HCT116 (cell line): ENCODE measurements at regions not wholly inside any gene's neighbourhood (a gene's known extent, or its start where the extent isn't known, plus 50 kb on each side); places are given as distances from the start of the nearest gene placed in this dataset.
"Not testable (repeated sequence)": the region's sequence is repeated elsewhere in the genome, so short reads cannot be mapped to it uniquely, and the experiment has no call there.

ENCODE experiments used
- ATAC-seq: fragments of 200-7000 bp; cut with Tn5 transposase; 2 replicates; pipeline ENCODE4 v1.9.1; 2020; ENCODE audit warnings: mild to moderate bottlenecking, moderate library complexity
- BruUV-seq: library from RNA; stranded (reverse); fragments of 400-500 nt; replicated peaks from 2 replicates; lab custom pipeline; 2021; lab: Mats Ljungman, UMichigan
- CTCF ChIA-PET: fragments of 300-600 bp; sonication (Branson Sonifier 250); formaldehyde crosslinking; loops from one replicate; lab custom pipeline; 2021; ENCODE audit warnings: antibody characterized with exemption; lab: Charles Lee
- POLR2A ChIA-PET: fragments of 300-600, 350-600 bp; sonication (Branson Sonifier 250); formaldehyde crosslinking; loops from one replicate; lab custom pipeline; 2021; ENCODE audit warnings: antibody characterized with exemption; lab: Charles Lee
- RAD21 ChIA-PET, 2 experiments: fragments of 300-600 bp; sonication (Branson Sonifier 250); formaldehyde crosslinking; loops; one replicate each; lab custom pipeline; 2023; ENCODE audit warnings: low total read pairs in 2 of 2; ENCODE audit not compliant: uncharacterized antibody in 2 of 2, unreplicated experiment in 2 of 2, low non-redundant PET in 1 of 2; lab: Charles Lee
- DNase-seq: peaks from one replicate; pipeline ENCODE4 v3.0.0-alpha.2; 2010; ENCODE audit warnings: low read depth, low spot score
- H2AFZ ChIP-seq: fragments of 200-600 bp; shearing (Covaris generic), sonication (generic); 2 replicates; pipeline ENCODE4 v1.6.1; 2017; ENCODE audit warnings: low read depth, mixed run types, mixed read lengths, antibody characterized with exemption, low read length; ENCODE audit not compliant: poor library complexity, severe bottlenecking
- H3K27ac ChIP-seq: 2 replicates; pipeline ENCODE4 v1.5.1; 2012; ENCODE audit warnings: low read depth, low read length
- H3K27me3 ChIP-seq: fragments of 200-600 bp; sonication (generic); 2 replicates; pipeline ENCODE4 v1.6.1; 2016; ENCODE audit warnings: mixed run types, low read length, mixed read lengths; ENCODE audit not compliant: insufficient read depth
- H3K36me3 ChIP-seq, 2 experiments: fragments of 200-500 bp in 1 of 2; fragments of 200-600 bp in 1 of 2; sonication (Bioruptor generic) in 1 of 2; sonication (generic) in 1 of 2; 2 replicates each; pipeline versions ENCODE4 v1.5.1 to v1.6.1; 2014 to 2016; ENCODE audit warnings: low read length in 2 of 2, inconsistent platforms in 1 of 2, mixed read lengths in 1 of 2, mixed run types in 1 of 2; ENCODE audit not compliant: insufficient read depth in 2 of 2, control insufficient read depth in 1 of 2
- H3K4me1 ChIP-seq, 2 experiments: fragments of 200-600 bp in 1 of 2; sonication (generic) in 1 of 2; 2 replicates each; pipeline versions ENCODE4 v1.5.1 to v1.6.1; 2012 to 2017; ENCODE audit warnings: low read length in 2 of 2, inconsistent platforms in 1 of 2, mild to moderate bottlenecking in 1 of 2, mixed read lengths in 1 of 2, mixed run types in 1 of 2, moderate library complexity in 1 of 2; ENCODE audit not compliant: insufficient read depth in 2 of 2, control insufficient read depth in 1 of 2
- H3K4me2 ChIP-seq: fragments of 200-600 bp; sonication (generic); 2 replicates; pipeline ENCODE4 v1.6.1; 2017; ENCODE audit warnings: mixed run types, low read length, mixed read lengths
- H3K4me3 ChIP-seq, 2 experiments: fragments of 200-600 bp in 1 of 2; sonication (generic) in 1 of 2; replicated peaks in 1 of 2; 2 replicates each; pipeline ENCODE4 v1.5.1; 2011 to 2016; ENCODE audit warnings: low read length in 2 of 2, control low read depth in 1 of 2, low read depth in 1 of 2, mild to moderate bottlenecking in 1 of 2, mixed read lengths in 1 of 2, mixed run types in 1 of 2
- H3K79me2 ChIP-seq: fragments of 200-600 bp; sonication (generic); 2 replicates; pipeline ENCODE4 v1.6.1; 2017; ENCODE audit warnings: mild to moderate bottlenecking, mixed run types, low read length, moderate library complexity, mixed read lengths; ENCODE audit not compliant: insufficient read depth
- H3K9ac ChIP-seq: fragments of 200-600 bp; sonication (generic); 2 replicates; pipeline ENCODE4 v1.6.1; 2016; ENCODE audit warnings: low read length, mixed read lengths
- H3K9me2 ChIP-seq: fragments of 200-600 bp; sonication (generic), shearing (Covaris generic); 2 replicates; pipeline ENCODE4 v1.6.1; 2017; ENCODE audit warnings: mixed run types, mild to moderate bottlenecking, moderate library complexity; ENCODE audit not compliant: insufficient read depth
- H3K9me3 ChIP-seq, 2 experiments: fragments of 200-500 bp in 1 of 2; fragments of 200-600 bp in 1 of 2; sonication (Bioruptor generic) in 1 of 2; sonication (generic) in 1 of 2; 2 replicates each; pipeline ENCODE4 v1.6.1; 2014 to 2017; ENCODE audit warnings: low read length in 2 of 2, mixed read lengths in 2 of 2, inconsistent platforms in 1 of 2, low read depth in 1 of 2, mild to moderate bottlenecking in 1 of 2, mixed run types in 1 of 2, moderate library complexity in 1 of 2; ENCODE audit not compliant: control insufficient read depth in 1 of 2, insufficient read depth in 1 of 2
- H4K20me1 ChIP-seq: fragments of 200-600 bp; sonication (generic), shearing (Covaris generic); 2 replicates; pipeline ENCODE4 v1.6.1; 2017; ENCODE audit warnings: mixed run types, mild to moderate bottlenecking, moderate library complexity; ENCODE audit not compliant: insufficient read depth
- CBX3 ChIP-seq: IDR thresholded peaks from 2 replicates; pipeline ENCODE4 v1.6.1; 2012; ENCODE audit warnings: low read depth
- CEBPB ChIP-seq: IDR thresholded peaks from 2 replicates; pipeline ENCODE4 v1.6.1; 2012; ENCODE audit warnings: low read depth
- EZH2 ChIP-seq: fragments of 200-600 bp; sonication (generic); IDR thresholded peaks from 2 replicates; pipeline ENCODE4 v1.6.1; 2017; ENCODE audit warnings: antibody characterized with exemption, mixed run types
- POLR2A ChIP-seq: IDR thresholded peaks from 2 replicates; pipeline ENCODE4 v1.7.0; 2011; ENCODE audit warnings: borderline replicate concordance; ENCODE audit not compliant: insufficient read depth, insufficient read length; ENCODE audit errors: extremely low read depth
- POLR2AphosphoS5 ChIP-seq: IDR thresholded peaks from 2 replicates; pipeline ENCODE4 v1.6.1; 2011; ENCODE audit warnings: mild to moderate bottlenecking, low read depth, low read length, moderate library complexity
- RAD21 ChIP-seq: IDR thresholded peaks from 2 replicates; pipeline ENCODE4 v1.6.1; 2012; ENCODE audit warnings: low read depth, mild to moderate bottlenecking
- SP1 ChIP-seq: IDR thresholded peaks from 2 replicates; pipeline ENCODE4 v1.6.1; 2012; ENCODE audit warnings: low read depth
- ZFX ChIP-seq: fragments of 450-650 bp; IDR thresholded peaks from 2 replicates; pipeline ENCODE4 v1.6.1; 2017
- intact Hi-C: fragments of 100-400 bp; cut with micrococcal nuclease; formaldehyde crosslinking; loops from 2 replicates; pipeline ENCODE4 v1.10.0; 2022
- TF ChIP-seq, protein P1 (sequence below): IDR thresholded peaks from 2 replicates; pipeline ENCODE4 v1.6.1; 2012
- TF ChIP-seq, protein P2 (sequence below), 3 experiments: fragments of 200-600 bp in 1 of 3; sonication (generic) in 1 of 3; IDR thresholded peaks in 2 of 3; conservative IDR thresholded peaks in 1 of 3; 2 replicates each; pipeline ENCODE4 v1.5.1; 2012 to 2017; ENCODE audit warnings: low read depth in 2 of 3, low read length in 2 of 3, antibody characterized with exemption in 1 of 3, borderline replicate concordance in 1 of 3, control low read depth in 1 of 3, mild to moderate bottlenecking in 1 of 3, mixed read lengths in 1 of 3, mixed run types in 1 of 3, moderate library complexity in 1 of 3; ENCODE audit not compliant: insufficient read depth in 1 of 3

DNA sequence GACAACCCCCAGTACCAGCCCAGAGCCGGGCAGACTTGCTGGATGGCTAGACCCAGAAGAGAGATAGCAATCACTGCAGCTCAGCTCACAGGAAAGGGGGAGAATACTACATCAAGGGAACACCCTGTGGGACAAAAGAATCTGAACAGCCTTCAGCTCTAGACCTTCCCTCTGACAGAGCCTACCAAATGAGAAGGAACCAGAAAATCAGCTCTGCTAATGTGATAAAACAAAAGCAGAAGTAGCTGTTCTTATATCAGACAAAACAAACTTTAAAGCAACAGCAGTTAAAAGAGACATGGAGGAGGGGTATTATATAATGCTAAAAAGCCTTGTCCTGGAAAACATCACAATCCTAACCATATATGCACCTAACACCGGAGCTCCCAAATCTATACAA is 283.3 kb downstream of the KLF13 start:
- Histone ChIP-seq H3K27ac (no peak overlapping the region), H3K9ac (no peak overlapping the region), H3K4me1 (no peaks in the 10 kb centered on the region), H3K36me3 (no peaks in the 10 kb centered on the region), H3K4me2 (no peak overlapping the region), H3K9me3 (no peaks in the 10 kb centered on the region), H4K20me1 (no peaks in the 10 kb centered on the region), H3K27me3 (no peaks in the 10 kb centered on the region), H3K4me3 (no peak overlapping the region), H3K9me2 (no peaks in the 10 kb centered on the region), H3K79me2 (no peaks in the 10 kb centered on the region), H2AFZ (no peak overlapping the region)
- POLR2A ChIA-PET: no interaction called here
- no peak for ATAC-seq
- BruUV-seq: no TSS peak
- no peak for TF ChIP-seq ZFX
- TF ChIP-seq, protein P1, sequence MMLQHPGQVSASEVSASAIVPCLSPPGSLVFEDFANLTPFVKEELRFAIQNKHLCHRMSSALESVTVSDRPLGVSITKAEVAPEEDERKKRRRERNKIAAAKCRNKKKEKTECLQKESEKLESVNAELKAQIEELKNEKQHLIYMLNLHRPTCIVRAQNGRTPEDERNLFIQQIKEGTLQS: no peak
- TF ChIP-seq POLR2AphosphoS5: no peak
- TF ChIP-seq, protein P2, sequence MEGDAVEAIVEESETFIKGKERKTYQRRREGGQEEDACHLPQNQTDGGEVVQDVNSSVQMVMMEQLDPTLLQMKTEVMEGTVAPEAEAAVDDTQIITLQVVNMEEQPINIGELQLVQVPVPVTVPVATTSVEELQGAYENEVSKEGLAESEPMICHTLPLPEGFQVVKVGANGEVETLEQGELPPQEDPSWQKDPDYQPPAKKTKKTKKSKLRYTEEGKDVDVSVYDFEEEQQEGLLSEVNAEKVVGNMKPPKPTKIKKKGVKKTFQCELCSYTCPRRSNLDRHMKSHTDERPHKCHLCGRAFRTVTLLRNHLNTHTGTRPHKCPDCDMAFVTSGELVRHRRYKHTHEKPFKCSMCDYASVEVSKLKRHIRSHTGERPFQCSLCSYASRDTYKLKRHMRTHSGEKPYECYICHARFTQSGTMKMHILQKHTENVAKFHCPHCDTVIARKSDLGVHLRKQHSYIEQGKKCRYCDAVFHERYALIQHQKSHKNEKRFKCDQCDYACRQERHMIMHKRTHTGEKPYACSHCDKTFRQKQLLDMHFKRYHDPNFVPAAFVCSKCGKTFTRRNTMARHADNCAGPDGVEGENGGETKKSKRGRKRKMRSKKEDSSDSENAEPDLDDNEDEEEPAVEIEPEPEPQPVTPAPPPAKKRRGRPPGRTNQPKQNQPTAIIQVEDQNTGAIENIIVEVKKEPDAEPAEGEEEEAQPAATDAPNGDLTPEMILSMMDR (IDR thresholded peaks at IDR 0.05 in 2 of 3, conservative IDR thresholded peaks at IDR 0.05 in 1 of 3; ENCODE audit: borderline replicate concordance in 1 of 3, insufficient read depth in 1 of 3, low read depth in 2 of 3, low read length in 2 of 3): no peak
- TF ChIP-seq POLR2A: no peak
- TF ChIP-seq RAD21: no peak
- TF ChIP-seq CBX3: no peak
- intact Hi-C loops: no loop called here
- CTCF ChIA-PET: no interaction called here
- RAD21 ChIA-PET: no interaction called here
- DNase-seq: no peak

DNA sequence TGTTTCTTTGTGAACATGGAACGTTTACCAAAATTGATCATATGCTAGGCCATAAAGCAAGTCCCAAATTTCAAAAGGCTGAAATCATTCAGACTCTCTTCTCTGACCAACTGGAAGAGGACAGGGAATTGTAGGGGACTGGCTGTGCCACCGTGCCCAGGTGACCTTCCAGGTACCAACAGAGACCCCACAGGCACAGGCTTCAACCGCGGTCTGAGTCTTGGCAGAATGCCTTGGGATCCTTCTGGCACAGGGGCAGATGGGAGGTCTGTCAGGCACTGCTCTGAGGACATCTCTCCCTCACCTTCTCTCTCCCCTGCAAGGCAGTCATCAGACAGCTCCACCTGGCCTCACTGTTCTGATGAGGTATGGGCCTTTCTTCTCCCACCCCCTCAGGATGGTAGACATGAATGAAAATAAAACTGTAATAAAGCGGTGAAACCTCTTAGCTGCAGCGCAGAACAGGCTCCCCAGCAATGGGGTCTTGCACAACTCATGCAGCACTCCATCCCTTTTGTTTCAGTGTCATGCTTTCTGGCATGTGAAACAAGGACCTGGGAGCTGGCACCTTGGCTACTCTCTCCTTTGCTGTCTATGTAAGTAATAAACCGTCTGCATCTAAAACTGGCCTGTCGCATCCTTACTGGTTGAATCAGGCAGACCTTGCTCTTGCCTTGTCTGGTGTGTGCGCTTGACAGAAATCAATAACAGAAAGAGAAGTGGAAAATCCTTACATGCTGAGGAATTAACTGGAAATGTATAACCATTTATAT is 289.2 kb downstream of the KLF13 start:
- H3K27me3 ChIP-seq: no peaks in the 10 kb centered on the region
- H3K4me3 ChIP-seq: no peak overlapping the region
- intact Hi-C loops: no loop called here
- H3K9ac ChIP-seq: no peak overlapping the region
- H3K36me3 ChIP-seq: no peaks in the 10 kb centered on the region
- no peaks in the 10 kb centered on the region for H3K79me2 ChIP-seq
- H3K4me1 ChIP-seq: no peaks in the 10 kb centered on the region
- RAD21 ChIA-PET: no interaction called here
- H3K27ac ChIP-seq: no peak overlapping the region
- H4K20me1 ChIP-seq: no peaks in the 10 kb centered on the region
- no peak for DNase-seq
- no peaks in the 10 kb centered on the region for H3K9me3 ChIP-seq
- POLR2A ChIA-PET: no interaction called here
- CTCF ChIA-PET: no interaction called here
- no peaks in the 10 kb centered on the region for H3K9me2 ChIP-seq
- no TSS peak for BruUV-seq
- H2AFZ ChIP-seq: no peak overlapping the region
- TF ChIP-seq EZH2 (no peak), POLR2A (no peak), SP1 (no peak), CEBPB (no peak)
- H3K4me2 ChIP-seq: no peak overlapping the region
- ATAC-seq: no peak

DNA sequence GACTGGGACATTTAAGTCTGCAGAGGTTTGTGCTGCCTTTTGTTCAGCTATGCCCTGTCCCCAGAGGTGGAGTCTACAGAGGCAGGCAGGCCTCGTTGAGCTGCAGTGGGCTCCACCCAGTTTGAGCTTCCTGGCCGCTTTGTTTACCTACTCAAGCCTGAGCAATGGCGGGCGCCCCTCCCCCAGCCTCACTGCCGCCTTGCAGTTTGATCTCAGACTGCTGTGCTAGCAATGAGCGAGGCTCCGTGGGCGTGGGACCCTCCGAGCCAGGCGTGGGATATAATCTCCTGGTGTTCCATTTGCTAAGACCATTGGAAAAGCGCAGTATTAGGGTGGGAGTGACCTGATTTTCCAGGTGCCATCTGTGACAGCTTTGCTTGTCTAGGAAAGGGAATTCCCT is 296.7 kb downstream of the KLF13 start:
- ATAC-seq, DNase-seq, CTCF ChIA-PET, H3K4me2 ChIP-seq, H3K79me2 ChIP-seq, H3K27ac ChIP-seq, intact Hi-C loops, BruUV-seq, POLR2A ChIA-PET, H3K4me1 ChIP-seq, H3K4me3 ChIP-seq, RAD21 ChIA-PET, H3K36me3 ChIP-seq, H4K20me1 ChIP-seq, H3K9me3 ChIP-seq, H2AFZ ChIP-seq, H3K9ac ChIP-seq, H3K9me2 ChIP-seq, H3K27me3 ChIP-seq: not testable (repeated sequence)
